ENCODE measurements at regions not wholly inside any gene's neighbourhood (a gene's known extent, or its start where the extent isn't known, plus 50 kb on each side); places are given as distances from the start of the nearest gene placed in this dataset.

- no peaks in the 10 kb centered on the region for H3K36me3 ChIP-seq
- H3K4me3 ChIP-seq: no peak overlapping the region
- H3K4me1 ChIP-seq: no peaks in the 10 kb centered on the region
- H3K27me3 ChIP-seq: no peaks in the 10 kb centered on the region
- H3K9me3 ChIP-seq: no peaks in the 10 kb centered on the region
- H3K27ac ChIP-seq: no peak overlapping the region
- DNase-seq (ENCODE audit: low spot score in 2 of 2): no peak
- intact Hi-C loops (cut with DNase I; ENCODE audit: low total_unique reads): loop anchor here (10.0 kb wide), 1 partner anchor 531 kb away; no protein-coding TSS in a partner anchor
- TF ChIP-seq POLR2A (IDR thresholded peaks at IDR 0.05) (no peak), POLR2AphosphoS5 (IDR thresholded peaks at IDR 0.05) (no peak), CTCF (IDR thresholded peaks at IDR 0.05) (no peak)
These were observed 138.1 kb upstream of the ADAMTSL1 start for GRCh38 chr9:18335825-18336224.

- Histone ChIP-seq H3K36me3 (no peaks in the 10 kb centered on the region), H3K4me1 (no peaks in the 10 kb centered on the region), H3K4me3 (no peak overlapping the region), H3K27ac (no peak overlapping the region), H3K27me3 (no peaks in the 10 kb centered on the region), H3K9me3 (no peaks in the 10 kb centered on the region)
- intact Hi-C loops (cut with DNase I; ENCODE audit: low total_unique reads): loop anchor here (10.0 kb wide), 1 partner anchor 533 kb away; no protein-coding TSS in a partner anchor
- no peak for DNase-seq (ENCODE audit: low spot score in 2 of 2)
- TF ChIP-seq CTCF (IDR thresholded peaks at IDR 0.05) (no peak), POLR2AphosphoS5 (IDR thresholded peaks at IDR 0.05) (no peak), POLR2A (IDR thresholded peaks at IDR 0.05) (no peak)
These were observed 135.9 kb upstream of the ADAMTSL1 start for GRCh38 chr9:18338042-18338441.

GRCh38 chr9:18343784-18344183 is 130.2 kb upstream of the ADAMTSL1 start:
- Histone ChIP-seq H3K27me3 (no peaks in the 10 kb centered on the region), H3K4me3 (no peak overlapping the region), H3K36me3 (no peaks in the 10 kb centered on the region), H3K4me1 (no peaks in the 10 kb centered on the region), H3K27ac (no peak overlapping the region), H3K9me3 (no peaks in the 10 kb centered on the region)
- TF ChIP-seq POLR2AphosphoS5 (IDR thresholded peaks at IDR 0.05) (no peak), CTCF (IDR thresholded peaks at IDR 0.05) (no peak), POLR2A (IDR thresholded peaks at IDR 0.05) (no peak)
- intact Hi-C loops (cut with DNase I; ENCODE audit: low total_unique reads): loop anchor here (2.0 kb wide), 1 partner anchor 23 kb away; no protein-coding TSS in a partner anchor
- DNase-seq (ENCODE audit: low spot score in 2 of 2): no peak

GRCh38 chr9:18346745-18347144 is 127.2 kb upstream of the ADAMTSL1 start:
- H3K4me3 ChIP-seq: no peak overlapping the region
- TF ChIP-seq CTCF (IDR thresholded peaks at IDR 0.05) (no peak), POLR2AphosphoS5 (IDR thresholded peaks at IDR 0.05) (no peak), POLR2A (IDR thresholded peaks at IDR 0.05) (no peak)
- no peaks in the 10 kb centered on the region for H3K27me3 ChIP-seq
- no peak overlapping the region for H3K27ac ChIP-seq
- H3K9me3 ChIP-seq: no peaks in the 10 kb centered on the region
- no peak for DNase-seq (ENCODE audit: low spot score in 2 of 2)
- no peaks in the 10 kb centered on the region for H3K4me1 ChIP-seq
- no peaks in the 10 kb centered on the region for H3K36me3 ChIP-seq
- intact Hi-C loops (cut with DNase I; ENCODE audit: low total_unique reads): loop anchor here (2.0 kb wide), 1 partner anchor 20 kb away; no protein-coding TSS in a partner anchor

- TF ChIP-seq POLR2AphosphoS5 (IDR thresholded peaks at IDR 0.05): no peak
- no peaks in the 10 kb centered on the region for H3K9me3 ChIP-seq
- DNase-seq (ENCODE audit: low spot score in 2 of 2): peak in 1 of 2 donors; percentile 80
- no peaks in the 10 kb centered on the region for H3K36me3 ChIP-seq
- peak overlapping the region in 1 of 2 donors; percentile 55 for H3K27ac ChIP-seq
- no peaks in the 10 kb centered on the region for H3K27me3 ChIP-seq
- intact Hi-C loops (cut with DNase I; ENCODE audit: low total_unique reads): loop anchor here (2.0 kb wide), 1 partner anchor 21 kb away; no protein-coding TSS in a partner anchor
- H3K4me1 ChIP-seq: no peaks in the 10 kb centered on the region
- H3K4me3 ChIP-seq: no peak overlapping the region
These were observed 126.4 kb upstream of the ADAMTSL1 start for GRCh38 chr9:18347386-18348082.
